GM19328 (cell line): ENCODE measurements at regions not wholly inside any gene's neighbourhood (a gene's known extent, or its start where the extent isn't known, plus 50 kb on each side); places are given as distances from the start of the nearest gene placed in this dataset.
"Not testable (repeated sequence)": the region's sequence is repeated elsewhere in the genome, so short reads cannot be mapped to it uniquely, and the experiment has no call there.

Experiments
- ATAC-seq: cut with Tn5 transposase; IDR thresholded peaks from one replicate; pipeline ENCODE4 v1.9.1; 2021; ENCODE audit warnings: mild to moderate bottlenecking, moderate library complexity; ENCODE audit not compliant: unreplicated experiment

GRCh38 chr6:14216946-14217684 lies 99.5 kb downstream of the CD83 start:
- no peak for ATAC-seq

- no peak for ATAC-seq
These were observed 100.4 kb downstream of the CD83 start for GRCh38 chr6:14217728-14218518.

- ATAC-seq = no peak
These were observed 100.9 kb downstream of the CD83 start for GRCh38 chr6:14218519-14218800.

GRCh38 chr6:14221564-14222279 lies 104.2 kb downstream of the CD83 start:
- ATAC-seq = no peak

GRCh38 chr6:14222956-14223355 lies 105.4 kb downstream of the CD83 start:
- ATAC-seq = no peak

GRCh38 chr6:14224359-14225103 lies 107.0 kb downstream of the CD83 start:
- ATAC-seq = no peak

GRCh38 chr6:14226051-14226660 lies 108.6 kb downstream of the CD83 start:
- ATAC-seq = no peak

GRCh38 chr6:14228571-14228970 lies 111.0 kb downstream of the CD83 start:
- ATAC-seq = no peak

- ATAC-seq = no peak
These were observed 113.5 kb downstream of the CD83 start for GRCh38 chr6:14231071-14231483.

- ATAC-seq = no peak
These were observed 114.1 kb downstream of the CD83 start for GRCh38 chr6:14231501-14232280.

GRCh38 chr6:14232889-14233288 lies 115.3 kb downstream of the CD83 start:
- no peak for ATAC-seq

GRCh38 chr6:14235653-14236356 lies 118.2 kb downstream of the CD83 start:
- ATAC-seq = no peak

- ATAC-seq = no peak
These were observed 121.5 kb downstream of the CD83 start for GRCh38 chr6:14239097-14239496.

GRCh38 chr6:14240411-14241166 lies 123.0 kb downstream of the CD83 start:
- no peak for ATAC-seq

- ATAC-seq = no peak
These were observed 123.9 kb downstream of the CD83 start for GRCh38 chr6:14241255-14242070.

- not testable (repeated sequence) for ATAC-seq
These were observed 125.3 kb downstream of the CD83 start for GRCh38 chr6:14242912-14243311.

- ATAC-seq = no peak
These were observed 126.0 kb downstream of the CD83 start for GRCh38 chr6:14243597-14243996.

- ATAC-seq = no peak
These were observed 129.3 kb downstream of the CD83 start for GRCh38 chr6:14246876-14247275.
